GM18498 (cell line): ENCODE measurements at regions not wholly inside any gene's neighbourhood (a gene's known extent, or its start where the extent isn't known, plus 50 kb on each side); places are given as distances from the start of the nearest gene placed in this dataset.

Experiments used
- ATAC-seq: cut with Tn5 transposase; IDR thresholded peaks from one replicate; pipeline ENCODE4 v1.9.1; 2021; ENCODE audit warnings: mild to moderate bottlenecking, moderate library complexity; ENCODE audit not compliant: unreplicated experiment

GRCh38 chr13:32905063-32905863, 111.0 kb upstream of the KL start:
- ATAC-seq, result peak; percentile 76

GRCh38 chr13:32905864-32906180, 110.4 kb upstream of the KL start:
- ATAC-seq, result no peak

GRCh38 chr13:32907211-32907610, 109.0 kb upstream of the KL start:
- ATAC-seq, result no peak

GRCh38 chr13:32910530-32910929, 105.7 kb upstream of the KL start:
- ATAC-seq, result no peak

- ATAC-seq, result peak; percentile 83
Observed at GRCh38 chr13:32911506-32911905, 104.7 kb upstream of the KL start.

- ATAC-seq, result no peak
Observed at GRCh38 chr13:32914686-32915085, 101.5 kb upstream of the KL start.

- no peak for ATAC-seq
Observed at GRCh38 chr13:32917504-32917903, 98.7 kb upstream of the KL start.

DNA sequence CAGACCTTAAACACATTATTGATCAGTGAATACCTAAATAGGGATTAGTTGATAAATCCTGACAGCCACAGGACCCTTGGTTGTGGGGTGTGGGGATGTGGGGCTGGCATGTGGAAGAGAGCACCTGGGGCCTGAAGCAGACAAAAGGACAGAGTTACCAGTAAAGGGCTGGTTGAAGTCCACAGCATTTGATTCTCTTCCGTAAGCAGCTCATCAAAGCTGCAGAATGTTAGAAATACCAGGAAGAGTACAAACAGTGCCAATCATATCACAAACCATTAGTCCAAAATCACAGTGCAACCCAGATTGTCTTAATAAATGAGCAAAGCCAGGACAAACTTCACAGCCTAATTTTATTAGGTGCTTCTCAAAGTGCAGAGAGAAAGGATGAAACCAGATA, 92.5 kb upstream of the KL start:
- ATAC-seq, result no peak

DNA sequence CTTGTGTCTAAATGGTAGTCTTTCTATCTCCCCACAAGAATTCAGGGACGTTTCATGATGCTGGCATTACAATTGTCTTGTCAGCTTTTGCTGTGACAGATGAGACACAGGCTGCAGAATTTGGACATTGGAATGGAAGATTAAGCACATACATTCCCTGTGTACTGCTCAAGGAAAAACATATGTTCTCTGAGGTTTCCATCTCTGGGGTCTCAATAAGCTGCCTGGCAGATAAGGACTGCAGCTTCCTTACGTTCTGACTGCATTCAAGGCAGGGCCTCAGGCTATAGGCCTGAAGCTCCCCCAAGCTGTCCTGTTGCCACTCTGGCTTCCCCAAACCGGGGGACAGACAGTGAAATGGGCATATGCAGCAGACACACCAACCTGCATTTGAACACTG, 91.3 kb upstream of the KL start:
- ATAC-seq, result no peak

DNA sequence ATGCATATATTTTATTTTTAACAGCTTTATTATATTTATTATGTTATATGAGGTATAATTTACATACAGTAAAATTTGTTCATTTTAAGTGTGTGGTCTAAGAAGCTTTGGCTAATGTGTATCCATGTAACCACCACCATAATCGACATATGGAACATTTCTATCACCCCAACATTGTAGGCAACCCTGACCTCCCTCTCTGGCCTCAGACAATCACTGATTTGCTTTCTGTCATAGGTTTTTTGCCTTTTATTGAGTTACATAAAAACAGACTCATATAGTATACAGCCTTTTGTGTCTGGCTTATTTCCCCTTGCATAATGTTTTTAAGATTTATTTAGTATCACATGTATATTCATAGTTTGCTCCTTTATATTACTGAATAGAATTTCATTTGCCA, 90.7 kb upstream of the KL start:
- no peak for ATAC-seq

DNA sequence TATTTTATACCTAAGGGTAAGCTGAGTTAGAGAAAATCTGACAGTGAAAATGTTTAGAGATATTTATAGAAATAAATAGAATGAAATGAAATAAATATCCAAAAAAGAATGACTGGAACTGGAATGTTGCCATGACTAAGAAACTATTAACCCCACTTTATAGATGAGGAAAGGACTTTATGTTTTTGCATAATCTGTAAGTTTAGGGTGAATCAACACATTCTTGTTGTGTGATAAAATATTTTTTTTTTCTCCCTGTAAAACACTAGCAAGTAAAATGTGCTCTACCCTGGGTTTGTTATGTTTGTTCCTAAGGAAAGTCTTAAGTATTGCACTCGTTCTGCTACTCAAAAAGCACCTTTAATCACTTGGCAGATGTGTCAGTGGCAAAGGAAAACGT, 83.8 kb upstream of the KL start:
- no peak for ATAC-seq

- no peak for ATAC-seq
Observed at GRCh38 chr13:32936716-32937115, 79.5 kb upstream of the KL start.

DNA sequence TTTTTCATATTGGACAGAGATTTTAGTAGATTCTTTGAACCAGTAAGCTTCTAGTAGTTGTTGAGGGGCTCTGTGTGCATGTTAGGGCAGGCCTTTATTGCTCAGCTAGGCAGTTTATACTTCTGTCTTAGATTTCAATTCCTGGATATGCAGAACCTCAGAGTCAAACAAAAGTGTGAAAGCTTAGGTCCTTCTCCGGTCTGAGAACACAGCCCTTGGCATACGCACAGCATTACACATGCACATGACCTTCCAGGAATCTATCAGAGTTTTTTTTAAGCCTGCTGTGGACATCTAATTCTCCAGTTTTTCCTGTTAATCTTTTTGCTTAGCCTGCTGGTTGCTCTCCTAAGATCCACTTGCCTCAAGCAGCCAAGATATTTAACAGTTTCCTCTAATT, 77.9 kb upstream of the KL start:
- ATAC-seq, result no peak

- no peak for ATAC-seq
Observed at GRCh38 chr13:32938907-32939306, 77.3 kb upstream of the KL start.

DNA sequence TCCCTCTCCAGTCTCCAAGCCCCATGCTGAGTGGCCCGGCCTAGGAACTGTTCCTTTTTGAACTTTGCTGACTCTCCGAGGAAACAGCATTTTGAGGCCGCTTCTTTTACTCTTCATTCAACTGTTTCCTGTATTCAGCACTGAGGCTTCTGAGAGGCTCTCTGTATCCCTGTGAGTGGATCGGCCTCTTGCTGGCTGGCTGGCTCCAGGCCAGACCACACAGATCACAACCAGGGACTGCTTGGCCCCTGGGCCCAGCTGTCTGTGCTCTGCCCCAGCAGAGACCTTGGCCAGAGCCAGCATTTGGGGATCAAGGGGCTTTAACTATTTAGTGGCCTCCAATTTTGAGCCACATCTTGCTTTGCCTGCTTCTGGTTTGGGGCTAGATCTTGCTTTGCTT, 75.6 kb upstream of the KL start:
- no peak for ATAC-seq

- ATAC-seq, result peak; percentile 57
Observed at GRCh38 chr13:32941368-32941767, 74.9 kb upstream of the KL start.

DNA sequence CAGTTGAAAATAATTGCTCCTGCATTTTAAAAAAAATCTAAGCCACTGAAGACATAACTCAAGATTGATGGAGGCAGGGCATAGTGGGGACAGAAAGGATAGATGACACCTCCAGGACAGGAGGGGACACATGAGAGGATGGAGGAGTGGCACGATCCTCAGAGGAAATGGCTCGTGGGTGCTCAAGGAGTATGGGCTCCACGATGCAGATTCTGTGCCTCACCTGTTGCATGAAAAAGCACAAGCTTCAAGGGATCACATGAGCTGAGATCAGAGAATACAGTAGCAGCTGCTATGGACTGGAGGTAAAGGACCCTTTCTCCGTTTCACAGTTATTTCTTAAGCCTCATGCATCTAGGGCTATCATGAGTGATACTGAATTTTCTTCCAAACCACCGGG, 69.7 kb upstream of the KL start:
- ATAC-seq, result no peak

DNA sequence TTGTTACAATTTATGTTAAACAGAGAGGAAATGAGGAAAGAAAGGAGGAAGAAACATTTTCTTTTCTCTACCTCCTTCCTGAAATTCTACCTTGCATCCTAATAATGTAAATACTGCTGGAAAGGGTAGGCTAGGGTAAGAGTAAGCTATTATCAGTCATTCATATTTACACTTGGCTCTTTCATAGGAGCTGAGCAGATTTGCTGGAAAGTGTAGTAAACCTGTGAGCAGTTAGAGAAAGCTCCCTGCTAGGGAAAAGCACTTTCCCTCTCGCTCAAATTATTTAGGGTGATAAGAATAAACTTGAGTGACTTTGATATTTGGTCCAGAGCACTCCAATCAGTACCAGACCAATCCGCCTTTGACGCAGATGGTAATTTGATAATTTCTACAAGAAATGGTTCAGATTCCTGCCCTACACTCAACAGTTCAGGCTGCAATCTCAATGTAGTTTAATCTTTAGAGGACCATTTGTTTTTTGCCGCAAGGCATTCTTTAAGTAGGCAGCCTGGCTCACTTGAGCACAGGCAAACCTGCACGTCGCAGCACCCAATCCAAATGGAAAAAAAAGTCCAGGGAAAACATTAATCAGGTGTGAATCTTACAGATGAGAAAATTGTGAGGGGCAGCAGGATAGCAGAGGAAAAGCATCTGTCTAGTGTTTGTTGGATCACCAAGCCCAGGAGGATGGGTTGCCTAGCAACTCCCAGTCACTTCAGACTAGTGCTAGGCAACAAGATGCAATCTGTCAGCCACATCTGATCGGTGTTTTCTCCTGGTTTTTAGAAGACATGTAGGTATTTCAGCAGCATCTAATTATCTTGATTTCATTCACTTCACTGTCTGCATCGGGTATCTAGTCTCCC, 68.6 kb upstream of the KL start:
- ATAC-seq, result no peak

DNA sequence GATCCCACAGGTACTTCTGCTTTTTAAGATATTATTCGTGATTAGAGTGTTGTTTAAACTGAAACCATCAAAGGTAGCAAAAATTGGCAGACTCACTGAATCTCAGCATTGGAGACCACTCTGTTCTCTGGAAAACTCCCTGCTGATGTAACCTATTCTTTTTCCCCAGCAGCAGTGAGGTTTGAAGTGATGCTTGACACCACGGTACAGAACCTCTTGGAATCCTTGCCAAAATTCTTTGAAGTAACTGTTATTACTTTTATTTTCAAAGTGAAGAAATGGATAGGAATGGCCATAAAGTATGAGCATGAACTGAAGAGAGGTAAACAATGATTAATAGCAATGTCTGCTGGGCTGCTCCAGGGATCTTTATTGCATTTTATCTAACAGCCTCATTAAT, 66.4 kb upstream of the KL start:
- no peak for ATAC-seq

DNA sequence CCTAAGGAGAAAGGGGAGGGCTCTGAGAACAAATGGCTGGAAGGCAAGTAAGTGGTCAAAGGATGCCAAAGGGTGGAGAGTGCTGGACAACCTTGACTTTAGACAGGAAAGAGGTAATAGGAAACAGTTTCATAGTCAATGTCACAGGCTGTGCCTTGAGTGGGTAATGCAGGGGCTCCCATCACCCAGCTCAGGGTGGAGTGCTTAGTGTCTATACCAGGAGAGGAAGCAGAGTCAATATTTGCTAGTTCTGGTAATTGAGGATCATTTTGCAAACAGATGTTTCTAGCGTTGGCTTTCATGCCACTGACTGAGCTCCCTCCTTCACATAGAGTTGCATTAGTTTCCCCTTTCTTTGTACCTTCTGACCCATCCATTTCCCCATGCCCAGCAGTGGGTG, 64.6 kb upstream of the KL start:
- no peak for ATAC-seq

GRCh38 chr13:32955881-32956594, 60.2 kb upstream of the KL start:
- ATAC-seq, result no peak

- no peak for ATAC-seq
Observed at GRCh38 chr13:32956595-32956933, 59.7 kb upstream of the KL start.
